Naive thymus-derived CD8-positive, alpha-beta T cell (primary cell): ENCODE measurements at regions not wholly inside any gene's neighbourhood (a gene's known extent, or its start where the extent isn't known, plus 50 kb on each side); places are given as distances from the start of the nearest gene placed in this dataset.

Source experiments
- ATAC-seq, 2 donors: fragments of 150-1000 bp; cut with Tn5 transposase in 1 of 2; sonication (Bioruptor Pico), chemical (Tn5 transposase) in 1 of 2; 1 replicate in 1 of 2; 2 replicates in 1 of 2; pipeline ENCODE4 v1.10.0; 2021; ENCODE audit warnings: mild to moderate bottlenecking in 2 of 2, moderate library complexity in 2 of 2
- POLR2A ChIA-PET: fragments of 350-600 bp; sonication (Branson Sonifier 250); formaldehyde crosslinking; loops from one replicate; lab custom pipeline; 2021; ENCODE audit warnings: antibody characterized with exemption; lab: Charles Lee
- DNase-seq, 10 donors: peaks; one replicate each; pipeline versions ENCODE4 v3.0.0 to v3.0.0-alpha.2; 2020 to 2022
- H3K27ac Mint-ChIP-seq, 10 donors: one replicate each; pipeline ENCODE4 v1.8.0; 2020 to 2022; ENCODE audit warnings: mild to moderate bottlenecking in 10 of 10, mixed read lengths in 10 of 10, moderate library complexity in 4 of 10, inconsistent platforms in 1 of 10
- H3K27me3 Mint-ChIP-seq, 5 donors: one replicate each; pipeline ENCODE4 v1.8.0; 2021 to 2022; ENCODE audit warnings: mixed read lengths in 5 of 5
- H3K36me3 Mint-ChIP-seq, 3 donors: one replicate each; pipeline ENCODE4 v1.8.0; 2020 to 2022; ENCODE audit warnings: mixed read lengths in 3 of 3, mild to moderate bottlenecking in 2 of 3, inconsistent platforms in 1 of 3
- H3K4me1 Mint-ChIP-seq, 4 donors: one replicate each; pipeline ENCODE4 v1.8.0; 2021 to 2022; ENCODE audit warnings: mixed read lengths in 4 of 4
- H3K4me3 Mint-ChIP-seq, 10 donors: one replicate each; pipeline ENCODE4 v1.8.0; 2020 to 2022; ENCODE audit warnings: mild to moderate bottlenecking in 10 of 10, mixed read lengths in 10 of 10, moderate library complexity in 6 of 10, inconsistent platforms in 1 of 10
- H3K9me3 Mint-ChIP-seq, 9 donors: one replicate each; pipeline ENCODE4 v1.8.0; 2020 to 2022; ENCODE audit warnings: mixed read lengths in 9 of 9, mild to moderate bottlenecking in 3 of 9, inconsistent platforms in 1 of 9, moderate library complexity in 1 of 9

- H3K27me3 Mint-ChIP-seq: peaks cover 3 to 14% (median 7%) of the 10 kb centered on the region in 5 donors
- ATAC-seq (no peak), DNase-seq (no peak)
- no peaks in the 10 kb centered on the region for H3K4me1 Mint-ChIP-seq
- POLR2A ChIA-PET: no interaction called here
- H3K9me3 Mint-ChIP-seq: peaks cover 0 to 10% (median 0%) of the 10 kb centered on the region in 9 donors
- H3K36me3 Mint-ChIP-seq: no peaks in the 10 kb centered on the region
- no peak overlapping the region for H3K27ac Mint-ChIP-seq
- no peak overlapping the region for H3K4me3 Mint-ChIP-seq
These were observed 95.9 kb upstream of the PRR20G start for GRCh38 chr3:127383656-127384179.

- H3K9me3 Mint-ChIP-seq: peaks cover 0 to 27% (median 6%) of the 10 kb centered on the region in 9 donors
These were observed 90.2 kb upstream of the PRR20G start for GRCh38 chr3:127377801-127378655.

GRCh38 chr3:127375151-127375930 lies 87.5 kb upstream of the PRR20G start:
- Mint-ChIP-seq H3K4me3 (no peak overlapping the region), H3K4me1 (peaks cover 0 to 3% (median 0%) of the 10 kb centered on the region in 4 donors), H3K27me3 (peaks cover 2 to 30% (median 6%) of the 10 kb centered on the region in 5 donors), H3K9me3 (peaks cover 0 to 18% (median 5%) of the 10 kb centered on the region in 9 donors), H3K36me3 (no peaks in the 10 kb centered on the region), H3K27ac (no peak overlapping the region)
- ATAC-seq: no peak
- POLR2A ChIA-PET: no interaction called here
- DNase-seq: no peak

More at GRCh38 chr3:127377801-127378655, 90.2 kb upstream of the PRR20G start:
- no peak overlapping the region for H3K4me3 Mint-ChIP-seq
- ATAC-seq: no peak
- peaks cover 1 to 25% (median 3%) of the 10 kb centered on the region in 5 donors for H3K27me3 Mint-ChIP-seq
- no peak overlapping the region for H3K27ac Mint-ChIP-seq
- no peak for DNase-seq
- POLR2A ChIA-PET: no interaction called here
- H3K4me1 Mint-ChIP-seq: no peaks in the 10 kb centered on the region
- H3K36me3 Mint-ChIP-seq: no peaks in the 10 kb centered on the region

- H3K4me1 Mint-ChIP-seq: peaks cover 0 to 3% (median 0%) of the 10 kb centered on the region in 4 donors
- no peak for DNase-seq
- no peak for ATAC-seq
- H3K9me3 Mint-ChIP-seq: peaks cover 0 to 16% (median 5%) of the 10 kb centered on the region in 9 donors
- no peak overlapping the region for H3K4me3 Mint-ChIP-seq
- H3K27me3 Mint-ChIP-seq: peaks cover 2 to 32% (median 6%) of the 10 kb centered on the region in 5 donors
- POLR2A ChIA-PET: no interaction called here
- no peak overlapping the region for H3K27ac Mint-ChIP-seq
- H3K36me3 Mint-ChIP-seq: no peaks in the 10 kb centered on the region
These were observed 86.5 kb upstream of the PRR20G start for GRCh38 chr3:127374086-127375010.

GRCh38 chr3:127373441-127374085 lies 85.7 kb upstream of the PRR20G start:
- POLR2A ChIA-PET: no interaction called here
- no peaks in the 10 kb centered on the region for H3K36me3 Mint-ChIP-seq
- no peak overlapping the region for H3K27ac Mint-ChIP-seq
- DNase-seq (no peak), ATAC-seq (no peak)
- peaks cover 0 to 3% (median 0%) of the 10 kb centered on the region in 4 donors for H3K4me1 Mint-ChIP-seq
- peaks cover 2 to 33% (median 6%) of the 10 kb centered on the region in 5 donors for H3K27me3 Mint-ChIP-seq
- H3K4me3 Mint-ChIP-seq: no peak overlapping the region
- H3K9me3 Mint-ChIP-seq: peaks cover 0 to 16% (median 5%) of the 10 kb centered on the region in 9 donors

GRCh38 chr3:127371846-127372245 lies 84.0 kb upstream of the PRR20G start:
- ATAC-seq (no peak), DNase-seq (no peak)
- POLR2A ChIA-PET: no interaction called here
- peaks cover 2 to 35% (median 6%) of the 10 kb centered on the region in 5 donors for H3K27me3 Mint-ChIP-seq
- H3K36me3 Mint-ChIP-seq: no peaks in the 10 kb centered on the region
- no peak overlapping the region for H3K27ac Mint-ChIP-seq
- H3K9me3 Mint-ChIP-seq: peaks cover 0 to 15% (median 5%) of the 10 kb centered on the region in 9 donors
- peaks cover 0 to 3% (median 0%) of the 10 kb centered on the region in 4 donors for H3K4me1 Mint-ChIP-seq
- no peak overlapping the region for H3K4me3 Mint-ChIP-seq

GRCh38 chr3:127371334-127371733 lies 83.5 kb upstream of the PRR20G start:
- Mint-ChIP-seq H3K27me3 (peaks cover 2 to 36% (median 9%) of the 10 kb centered on the region in 5 donors), H3K4me3 (no peak overlapping the region), H3K9me3 (peaks cover 0 to 10% (median 4%) of the 10 kb centered on the region in 9 donors), H3K36me3 (no peaks in the 10 kb centered on the region), H3K27ac (no peak overlapping the region), H3K4me1 (peaks cover 0 to 3% (median 0%) of the 10 kb centered on the region in 4 donors)
- no peak for DNase-seq
- POLR2A ChIA-PET: no interaction called here
- no peak for ATAC-seq

GRCh38 chr3:127370906-127371305 lies 83.1 kb upstream of the PRR20G start:
- Mint-ChIP-seq H3K9me3 (peaks cover 0 to 6% (median 0%) of the 10 kb centered on the region in 9 donors), H3K4me1 (peaks cover 0 to 3% (median 0%) of the 10 kb centered on the region in 4 donors), H3K27ac (no peak overlapping the region), H3K27me3 (peaks cover 2 to 38% (median 9%) of the 10 kb centered on the region in 5 donors), H3K4me3 (no peak overlapping the region), H3K36me3 (no peaks in the 10 kb centered on the region)
- no peak for ATAC-seq
- no peak for DNase-seq
- POLR2A ChIA-PET: no interaction called here

- peak overlapping the region in 1 of 10 donors; percentile 48 for H3K27ac Mint-ChIP-seq
These were observed 81.6 kb upstream of the PRR20G start for GRCh38 chr3:127369356-127369935.

GRCh38 chr3:127368186-127369032 lies 80.6 kb upstream of the PRR20G start:
- Mint-ChIP-seq H3K27me3 (peaks cover 5 to 32% (median 8%) of the 10 kb centered on the region in 5 donors), H3K4me1 (peaks cover 0 to 3% (median 0%) of the 10 kb centered on the region in 4 donors), H3K27ac (no peak overlapping the region), H3K9me3 (no peaks in the 10 kb centered on the region), H3K4me3 (no peak overlapping the region), H3K36me3 (no peaks in the 10 kb centered on the region)
- no peak for DNase-seq
- POLR2A ChIA-PET: no interaction called here
- ATAC-seq: no peak

More at GRCh38 chr3:127369356-127369935, 81.6 kb upstream of the PRR20G start:
- Mint-ChIP-seq H3K27me3 (peaks cover 2 to 32% (median 9%) of the 10 kb centered on the region in 5 donors), H3K9me3 (no peaks in the 10 kb centered on the region), H3K36me3 (no peaks in the 10 kb centered on the region), H3K4me3 (no peak overlapping the region), H3K4me1 (peaks cover 0 to 3% (median 0%) of the 10 kb centered on the region in 4 donors)
- POLR2A ChIA-PET: no interaction called here
- ATAC-seq: no peak
- DNase-seq: no peak
